ENCODE measurements at regions not wholly inside any gene's neighbourhood (a gene's known extent, or its start where the extent isn't known, plus 50 kb on each side); places are given as distances from the start of the nearest gene placed in this dataset.

DNA sequence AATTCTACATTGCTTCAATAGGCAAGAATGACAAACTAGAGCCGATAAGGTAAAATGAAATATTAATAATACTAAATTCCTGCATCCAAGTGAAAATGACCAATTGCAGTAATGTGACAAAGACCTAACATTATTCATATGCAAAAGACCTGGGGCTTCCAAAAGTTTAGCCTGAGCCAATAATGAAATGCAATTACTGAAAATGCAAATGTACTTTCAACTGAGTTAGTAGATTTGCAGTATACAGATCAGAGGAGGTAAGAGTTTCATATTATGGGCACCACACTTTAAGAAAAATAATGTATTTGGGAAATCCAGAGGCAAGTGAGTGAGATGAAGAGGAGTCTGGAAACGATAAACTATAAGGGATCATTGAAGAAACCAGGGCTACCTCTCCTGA is 193.7 kb upstream of the GMDS start:
- Mint-ChIP-seq H3K27ac (no peak overlapping the region), H3K4me3 (no peak overlapping the region), H3K27me3 (peaks cover 2% of the 10 kb centered on the region), H3K4me1 (no peaks in the 10 kb centered on the region), H3K9me3 (no peaks in the 10 kb centered on the region), H3K36me3 (peaks cover 7% of the 10 kb centered on the region)
- no peak for DNase-seq (ENCODE audit: low spot score in 2 of 2)
- ATAC-seq (ENCODE audit: low read depth): no peak

DNA sequence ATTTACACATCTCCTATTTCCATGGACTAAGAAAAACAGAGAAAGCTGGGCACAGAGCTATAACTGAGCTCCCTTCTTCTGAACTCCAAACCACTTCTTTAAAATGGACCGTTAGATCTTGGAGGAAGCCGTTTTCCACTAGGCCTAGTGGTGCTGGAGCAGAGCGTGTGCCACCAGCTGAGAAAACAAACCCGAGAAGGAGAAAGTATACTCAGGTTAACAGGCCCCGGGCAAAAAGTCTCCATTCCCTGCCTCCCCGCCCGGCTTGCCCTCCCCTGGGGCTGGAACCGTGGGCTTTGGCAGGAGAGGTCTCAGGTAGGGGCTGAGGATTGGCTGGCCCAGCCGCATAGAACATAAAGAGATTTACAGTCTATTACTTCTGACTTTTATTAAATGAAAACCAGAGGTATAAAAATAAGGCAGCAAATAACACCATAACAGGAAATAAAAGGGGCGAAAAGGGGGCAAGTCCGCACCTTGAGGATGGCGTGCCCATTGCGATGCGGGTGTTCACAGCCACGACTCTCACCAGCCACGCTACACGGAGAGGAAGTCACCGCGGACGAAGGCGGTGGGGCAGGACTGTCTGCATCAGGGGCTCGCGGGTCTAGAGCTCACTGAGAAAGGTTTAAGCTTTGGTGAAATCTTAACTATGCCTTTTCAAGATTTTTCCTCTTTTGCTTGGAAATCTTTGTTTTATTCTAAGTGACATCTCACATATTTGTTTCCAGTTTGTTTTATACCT is 191.2 kb upstream of the GMDS start:
- Mint-ChIP-seq H3K4me1 (no peaks in the 10 kb centered on the region), H3K9me3 (no peaks in the 10 kb centered on the region), H3K27ac (no peak overlapping the region), H3K27me3 (peaks cover 2% of the 10 kb centered on the region), H3K4me3 (no peak overlapping the region), H3K36me3 (peaks cover 7% of the 10 kb centered on the region)
- ATAC-seq (ENCODE audit: low read depth) (no peak), DNase-seq (ENCODE audit: low spot score in 2 of 2) (no peak)

DNA sequence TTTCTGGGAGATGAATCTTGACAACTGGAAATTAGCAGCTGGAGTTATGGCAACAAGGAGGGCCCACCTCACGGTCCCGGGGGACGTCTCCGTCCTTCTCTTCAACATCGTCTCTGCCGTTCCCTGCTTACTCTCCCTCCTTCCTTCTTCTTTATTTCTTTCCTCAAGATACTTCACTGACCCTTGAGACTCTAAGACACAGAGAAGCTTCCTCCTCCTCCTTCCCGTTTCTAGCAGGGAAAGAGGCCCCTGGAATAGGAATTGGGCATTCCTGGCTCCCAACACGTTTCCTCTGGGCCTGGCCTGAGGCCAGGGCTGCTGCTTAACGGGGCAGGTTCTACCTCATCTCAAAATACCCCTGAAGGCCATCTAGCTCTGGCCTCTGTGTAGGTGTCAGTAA is 189.9 kb upstream of the GMDS start:
- no peak overlapping the region for H3K4me3 Mint-ChIP-seq
- ATAC-seq (ENCODE audit: low read depth) (no peak), DNase-seq (ENCODE audit: low spot score in 2 of 2) (no peak)
- H3K27ac Mint-ChIP-seq: no peak overlapping the region
- H3K9me3 Mint-ChIP-seq: no peaks in the 10 kb centered on the region
- H3K27me3 Mint-ChIP-seq: peaks cover 2% of the 10 kb centered on the region
- H3K4me1 Mint-ChIP-seq: no peaks in the 10 kb centered on the region
- peaks cover 7% of the 10 kb centered on the region for H3K36me3 Mint-ChIP-seq

DNA sequence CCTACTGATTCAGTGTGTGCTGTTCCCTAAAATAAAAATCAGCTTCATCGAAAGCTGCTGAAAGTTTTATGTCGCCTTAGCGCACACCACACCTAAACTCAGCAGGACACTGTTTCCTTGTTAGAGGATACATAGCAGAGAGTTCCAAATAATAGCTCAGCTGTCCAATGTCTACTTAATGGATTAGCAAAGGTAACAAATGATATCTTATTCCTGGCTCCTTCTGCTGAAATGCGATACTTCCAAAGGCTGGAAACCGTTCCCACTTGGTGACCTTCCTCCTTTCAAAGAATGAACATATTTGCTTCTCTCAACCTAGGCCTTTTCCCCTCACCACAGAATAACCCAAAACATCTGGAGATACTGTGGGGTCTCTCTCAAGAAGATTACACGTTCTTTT is 189.5 kb upstream of the GMDS start:
- Mint-ChIP-seq H3K36me3 (peaks cover 7% of the 10 kb centered on the region), H3K4me3 (no peak overlapping the region), H3K27me3 (peaks cover 2% of the 10 kb centered on the region), H3K9me3 (no peaks in the 10 kb centered on the region), H3K27ac (no peak overlapping the region), H3K4me1 (no peaks in the 10 kb centered on the region)
- ATAC-seq (ENCODE audit: low read depth): no peak
- no peak for DNase-seq (ENCODE audit: low spot score in 2 of 2)

DNA sequence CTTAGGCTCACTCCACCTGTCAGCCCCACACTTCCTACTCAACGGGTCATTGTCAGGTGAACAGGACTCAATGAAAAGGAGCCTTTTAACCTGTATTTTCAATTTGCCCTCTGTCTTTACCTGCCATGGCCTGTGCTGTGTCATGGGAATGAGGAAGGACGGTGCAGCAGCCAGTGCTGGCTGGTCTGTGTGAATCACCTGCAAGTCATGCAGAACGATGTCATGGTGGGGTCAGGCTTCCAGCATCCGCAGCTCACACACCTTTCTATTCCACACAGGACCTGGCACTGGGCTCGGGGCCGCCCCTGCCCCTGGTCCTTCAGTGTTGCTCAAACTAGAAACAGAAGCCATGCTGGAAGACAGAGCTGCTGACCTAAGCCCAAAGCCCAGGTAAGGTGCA is 188.7 kb upstream of the GMDS start:
- peaks cover 2% of the 10 kb centered on the region for H3K27me3 Mint-ChIP-seq
- ATAC-seq (ENCODE audit: low read depth): no peak
- peaks cover 5% of the 10 kb centered on the region for H3K36me3 Mint-ChIP-seq
- no peak overlapping the region for H3K27ac Mint-ChIP-seq
- no peaks in the 10 kb centered on the region for H3K9me3 Mint-ChIP-seq
- H3K4me1 Mint-ChIP-seq: no peaks in the 10 kb centered on the region
- no peak overlapping the region for H3K4me3 Mint-ChIP-seq
- DNase-seq (ENCODE audit: low spot score in 2 of 2): no peak

DNA sequence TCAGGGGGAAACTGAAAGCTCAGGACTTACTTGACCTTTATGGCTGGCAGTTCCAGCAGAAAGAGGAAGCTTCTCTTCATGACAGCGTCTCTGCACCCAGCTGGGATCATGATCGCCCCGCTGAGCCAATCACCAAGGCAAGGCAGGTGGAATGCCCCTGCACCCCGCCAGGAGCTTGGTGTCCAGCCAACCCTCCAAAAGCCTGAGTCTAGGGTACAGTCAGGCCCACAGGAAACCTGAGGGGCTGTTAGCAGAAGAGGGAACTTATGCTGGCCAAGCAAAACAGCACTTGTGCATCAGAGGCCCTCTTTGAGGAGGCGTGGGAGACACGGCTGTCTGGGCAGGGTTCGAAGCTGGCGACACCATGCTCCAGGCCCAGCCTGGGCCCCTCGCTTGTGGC is 188.3 kb upstream of the GMDS start:
- H3K36me3 Mint-ChIP-seq: peaks cover 5% of the 10 kb centered on the region
- H3K27ac Mint-ChIP-seq: no peak overlapping the region
- no peaks in the 10 kb centered on the region for H3K9me3 Mint-ChIP-seq
- no peaks in the 10 kb centered on the region for H3K4me1 Mint-ChIP-seq
- DNase-seq (ENCODE audit: low spot score in 2 of 2) (no peak), ATAC-seq (ENCODE audit: low read depth) (peak; percentile 52)
- no peak overlapping the region for H3K4me3 Mint-ChIP-seq
- H3K27me3 Mint-ChIP-seq: peaks cover 2% of the 10 kb centered on the region

DNA sequence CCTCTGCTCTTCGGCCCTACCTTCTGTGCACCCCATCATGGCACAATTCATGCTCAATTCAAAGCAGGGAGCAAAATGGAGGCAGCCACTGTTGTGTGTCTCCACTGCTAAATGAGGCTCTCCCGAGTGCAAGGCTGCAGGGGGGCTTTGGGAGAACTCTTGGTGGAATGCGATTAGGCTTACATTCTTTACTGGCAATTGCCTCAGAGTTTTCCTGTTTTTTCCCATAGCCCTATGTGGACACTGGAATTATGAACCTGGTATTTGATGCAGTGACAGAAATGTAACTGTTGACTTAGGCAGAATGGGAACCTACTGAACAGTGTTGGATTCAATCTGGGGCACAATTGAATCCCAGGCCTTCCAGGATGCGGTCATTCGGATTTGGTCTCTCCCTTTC is 187.9 kb upstream of the GMDS start:
- Mint-ChIP-seq H3K4me3 (no peak overlapping the region), H3K27ac (no peak overlapping the region), H3K27me3 (peaks cover 2% of the 10 kb centered on the region), H3K36me3 (peaks cover 2% of the 10 kb centered on the region), H3K4me1 (no peaks in the 10 kb centered on the region), H3K9me3 (no peaks in the 10 kb centered on the region)
- DNase-seq (ENCODE audit: low spot score in 2 of 2) (no peak), ATAC-seq (ENCODE audit: low read depth) (no peak)

DNA sequence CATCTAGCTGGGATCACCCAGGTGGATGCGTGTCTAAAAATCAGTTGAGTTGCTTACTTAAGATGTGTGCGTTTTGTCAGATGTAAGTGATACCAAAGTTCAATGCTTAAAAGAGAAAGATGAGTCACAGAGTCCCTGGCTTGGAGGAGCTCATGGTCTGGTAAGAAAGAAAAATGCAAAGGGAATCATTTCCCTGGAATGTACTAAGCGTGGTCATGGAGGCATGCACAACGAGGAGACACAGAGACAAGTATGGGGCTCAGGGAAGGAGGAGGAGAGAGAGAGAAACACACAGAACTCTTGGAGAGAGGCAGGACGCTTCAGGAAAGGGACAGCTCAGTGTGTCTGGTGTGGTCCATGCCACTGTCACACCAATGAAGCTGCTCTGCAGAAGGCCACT is 186.9 kb upstream of the GMDS start:
- Mint-ChIP-seq H3K27ac (no peak overlapping the region), H3K36me3 (peaks cover 2% of the 10 kb centered on the region)

DNA sequence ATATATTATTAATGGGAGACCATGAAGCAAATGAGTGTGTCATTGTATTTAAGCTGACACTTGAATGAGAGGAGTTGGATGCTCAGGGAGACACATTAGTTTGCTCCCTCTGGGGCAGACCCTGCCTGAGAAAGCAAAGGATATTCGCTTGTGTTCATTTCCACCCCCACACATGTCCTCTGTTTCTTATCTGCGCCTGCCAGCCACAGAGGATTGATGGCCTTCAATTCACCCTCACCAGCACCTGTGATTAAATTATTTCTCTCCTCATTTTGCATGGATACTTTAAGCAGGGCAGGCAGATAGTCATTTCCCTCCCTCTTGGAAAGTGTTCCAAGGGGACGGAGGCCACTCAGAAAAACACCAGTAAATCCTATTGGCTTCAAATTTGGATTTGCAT is 185.2 kb upstream of the GMDS start:
- Mint-ChIP-seq H3K4me3 (no peak overlapping the region), H3K36me3 (peaks cover 5% of the 10 kb centered on the region)
- ATAC-seq (ENCODE audit: low read depth): no peak

More for the DNA sequence above, 186.9 kb upstream of the GMDS start:
- no peak for ATAC-seq (ENCODE audit: low read depth)
- DNase-seq (ENCODE audit: low spot score in 2 of 2): no peak
- Mint-ChIP-seq H3K4me1 (no peaks in the 10 kb centered on the region), H3K27me3 (peaks cover 2% of the 10 kb centered on the region), H3K9me3 (no peaks in the 10 kb centered on the region), H3K4me3 (no peak overlapping the region)

DNA sequence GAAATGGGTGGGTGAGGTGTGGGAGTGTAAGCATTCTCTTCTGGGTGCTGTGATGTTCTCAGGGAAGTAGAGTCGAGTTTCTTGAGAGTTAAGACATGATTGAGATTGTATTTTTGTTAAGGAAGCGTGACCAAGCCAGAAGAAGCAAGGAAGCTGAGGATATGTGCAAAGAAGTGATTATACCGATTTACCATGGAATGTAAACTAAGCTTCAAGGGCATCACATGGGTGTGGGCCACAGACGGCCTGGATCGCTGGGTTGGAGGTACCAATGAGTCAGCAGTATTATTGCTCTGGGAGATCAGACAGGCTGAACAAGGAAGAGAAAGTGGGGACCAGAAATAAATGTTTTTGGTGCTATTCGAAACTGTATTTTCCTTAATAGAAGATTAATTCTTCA is 184.1 kb upstream of the GMDS start:
- DNase-seq (ENCODE audit: low spot score in 2 of 2): no peak
- Mint-ChIP-seq H3K36me3 (peaks cover 5% of the 10 kb centered on the region), H3K27ac (no peak overlapping the region), H3K9me3 (no peaks in the 10 kb centered on the region), H3K4me1 (no peaks in the 10 kb centered on the region), H3K27me3 (no peaks in the 10 kb centered on the region), H3K4me3 (no peak overlapping the region)
- ATAC-seq (ENCODE audit: low read depth): no peak

More for the DNA sequence above, 185.2 kb upstream of the GMDS start:
- Mint-ChIP-seq H3K27me3 (no peaks in the 10 kb centered on the region), H3K4me1 (no peaks in the 10 kb centered on the region), H3K9me3 (no peaks in the 10 kb centered on the region), H3K27ac (no peak overlapping the region)
- no peak for DNase-seq (ENCODE audit: low spot score in 2 of 2)

DNA sequence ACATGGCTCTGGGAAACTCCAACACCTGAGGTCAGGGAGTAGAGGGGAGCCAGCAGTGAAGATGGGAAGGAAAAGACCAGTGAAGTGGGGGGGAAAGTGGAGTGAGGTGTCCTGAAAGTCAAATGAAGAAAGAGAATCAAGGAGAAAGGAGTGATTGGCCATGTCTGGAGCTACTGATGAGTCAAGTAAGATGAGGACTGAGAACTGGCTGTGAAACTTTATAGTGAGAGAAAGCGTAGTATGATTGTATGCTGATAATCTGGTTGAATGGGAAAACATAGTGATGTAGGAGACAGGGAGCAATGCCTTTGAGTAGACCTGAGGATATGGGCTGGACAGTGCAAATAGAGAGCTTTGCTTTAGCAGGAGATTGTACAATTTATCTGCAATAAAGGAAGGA is 183.6 kb upstream of the GMDS start:
- ATAC-seq (ENCODE audit: low read depth) (no peak), DNase-seq (ENCODE audit: low spot score in 2 of 2) (no peak)
- Mint-ChIP-seq H3K27ac (no peak overlapping the region), H3K36me3 (peaks cover 7% of the 10 kb centered on the region), H3K4me3 (no peak overlapping the region), H3K4me1 (no peaks in the 10 kb centered on the region), H3K9me3 (no peaks in the 10 kb centered on the region), H3K27me3 (no peaks in the 10 kb centered on the region)

DNA sequence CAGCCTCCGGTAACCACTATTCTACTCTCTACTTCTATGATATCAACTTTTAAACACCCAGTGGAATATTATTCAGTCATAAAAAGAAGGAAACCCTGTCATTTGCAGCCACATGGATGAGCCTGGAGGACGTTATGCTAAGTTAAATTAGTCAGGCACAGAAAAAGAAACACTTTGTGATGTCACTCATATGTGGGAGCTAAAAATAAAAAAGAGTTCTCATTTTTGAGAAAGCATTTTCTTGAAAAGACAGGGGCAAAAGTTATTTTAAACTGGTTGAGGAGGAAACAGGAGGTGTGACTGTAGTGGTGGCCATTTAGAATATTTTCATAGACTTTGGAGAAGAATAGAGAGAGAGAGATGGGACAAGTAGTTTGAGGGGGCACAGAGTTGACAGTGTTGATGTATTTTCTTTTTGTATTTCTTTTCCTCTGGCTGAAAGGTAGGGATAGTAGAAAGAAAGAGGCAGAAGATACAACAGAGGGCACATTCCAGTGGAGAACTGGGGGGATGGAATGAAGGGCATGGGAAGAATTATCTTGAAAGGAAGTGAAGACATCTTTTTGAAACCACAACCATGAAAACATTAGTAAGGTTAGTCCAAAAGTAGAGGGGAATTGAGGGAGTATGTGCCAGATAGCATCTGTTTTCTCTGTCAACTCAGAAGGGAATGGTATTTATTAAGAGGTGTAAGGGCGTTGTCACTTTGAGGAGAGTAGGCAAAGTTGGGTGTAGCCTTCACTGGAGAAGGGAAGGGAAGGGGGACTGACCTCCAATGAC is 181.3 kb upstream of the GMDS start:
- ATAC-seq (ENCODE audit: low read depth) (no peak), DNase-seq (ENCODE audit: low spot score in 2 of 2) (no peak)
- Mint-ChIP-seq H3K9me3 (no peaks in the 10 kb centered on the region), H3K27ac (no peak overlapping the region), H3K27me3 (no peaks in the 10 kb centered on the region), H3K4me1 (no peaks in the 10 kb centered on the region), H3K4me3 (no peak overlapping the region), H3K36me3 (peaks cover 7% of the 10 kb centered on the region)

DNA sequence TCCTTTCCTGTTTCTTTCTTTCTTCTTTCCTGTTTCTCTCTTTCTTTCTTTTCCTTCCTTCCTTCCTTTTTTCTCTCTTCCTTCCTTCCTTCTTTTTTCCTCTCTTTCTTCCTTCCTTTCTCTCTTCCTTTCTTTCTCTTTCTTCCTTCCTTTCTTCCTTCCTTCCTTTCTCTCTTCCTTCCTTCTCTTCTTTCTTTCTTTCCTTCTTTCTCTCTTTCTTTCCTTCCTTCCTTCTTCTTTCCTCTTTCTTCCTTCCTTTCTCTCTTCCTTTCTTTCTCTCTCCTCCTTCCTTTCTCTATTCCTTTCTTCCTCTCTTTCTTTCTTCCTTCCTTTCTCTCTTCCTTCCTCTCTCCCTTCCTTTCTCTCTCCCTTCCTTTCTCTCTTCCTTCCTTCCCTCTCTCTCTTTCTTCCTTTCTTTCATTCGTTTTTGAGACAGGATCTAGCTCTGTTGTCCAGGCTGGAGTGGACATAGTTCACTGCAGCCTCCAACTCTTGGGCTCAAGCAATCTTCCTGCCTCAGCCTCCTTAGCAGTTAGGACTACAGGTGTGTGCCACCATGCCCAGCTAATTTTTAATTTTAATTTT is 170.8 kb upstream of the GMDS start:
- H3K36me3 Mint-ChIP-seq: peaks cover 2% of the 10 kb centered on the region
- DNase-seq (ENCODE audit: low spot score in 2 of 2): no peak
- no peak for ATAC-seq (ENCODE audit: low read depth)
- H3K4me3 Mint-ChIP-seq: no peak overlapping the region
- no peak overlapping the region for H3K27ac Mint-ChIP-seq
- no peaks in the 10 kb centered on the region for H3K4me1 Mint-ChIP-seq
- H3K27me3 Mint-ChIP-seq: no peaks in the 10 kb centered on the region
- peaks cover 5% of the 10 kb centered on the region for H3K9me3 Mint-ChIP-seq

DNA sequence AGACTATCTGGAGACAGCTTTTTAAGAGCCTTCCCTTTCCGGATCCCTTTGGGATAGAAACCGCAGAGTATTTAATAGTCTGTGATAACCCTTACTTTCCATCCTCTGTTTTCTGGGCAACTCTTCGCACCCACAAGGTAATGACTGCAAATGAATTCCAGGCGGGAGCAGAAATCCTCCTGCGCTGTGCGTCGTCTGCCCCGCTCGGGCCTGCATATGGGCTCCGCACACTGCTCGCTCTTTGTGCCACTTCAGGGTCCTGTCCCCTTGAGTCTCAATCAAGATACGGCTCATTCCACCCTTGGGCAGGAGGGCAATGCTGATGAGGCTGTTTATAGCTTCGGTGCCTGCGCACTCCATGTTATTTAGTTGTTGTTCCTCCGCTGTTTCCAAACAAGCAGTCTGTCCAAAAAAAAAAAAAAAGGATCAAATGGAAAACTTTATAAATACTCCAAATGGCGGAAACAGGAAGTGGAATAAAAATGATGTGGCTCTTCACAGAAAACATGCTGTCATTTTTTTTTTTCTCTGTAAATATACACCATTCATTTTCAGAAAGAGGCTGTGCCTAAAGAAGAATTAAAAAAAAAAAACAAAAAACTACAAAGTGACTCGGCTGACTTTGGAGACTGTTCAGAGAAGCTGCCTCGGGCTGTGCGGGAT is 169.6 kb upstream of the GMDS start:
- no peak for ATAC-seq (ENCODE audit: low read depth)
- Mint-ChIP-seq H3K9me3 (peaks cover 5% of the 10 kb centered on the region), H3K27me3 (no peaks in the 10 kb centered on the region), H3K27ac (no peak overlapping the region), H3K4me1 (no peaks in the 10 kb centered on the region), H3K4me3 (no peak overlapping the region), H3K36me3 (peaks cover 2% of the 10 kb centered on the region)
- DNase-seq (ENCODE audit: low spot score in 2 of 2): no peak

Data from memory B cell (primary cell).